ENCODE measurements at regions not wholly inside any gene's neighbourhood (a gene's known extent, or its start where the extent isn't known, plus 50 kb on each side); places are given as distances from the start of the nearest gene placed in this dataset.

DNA sequence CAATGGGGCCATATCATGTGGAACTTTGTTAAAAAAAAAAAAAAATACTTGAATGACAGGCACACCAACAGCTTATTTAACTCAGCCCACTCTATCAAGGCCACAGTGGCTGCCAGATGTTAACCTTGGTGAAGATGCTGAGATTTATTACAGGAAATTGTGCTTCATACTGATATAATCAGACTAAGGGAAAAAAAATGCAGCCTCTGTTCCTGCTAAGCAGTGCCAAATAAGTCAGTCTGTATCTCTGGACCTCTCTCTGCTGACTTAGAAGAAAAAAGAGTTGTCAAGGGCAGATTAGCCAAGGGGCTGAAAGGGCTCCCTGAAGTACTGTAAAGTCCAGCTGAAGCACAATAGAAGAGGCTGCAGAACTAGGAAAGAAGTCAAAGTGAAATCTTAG lies 677.7 kb upstream of the HTR2C start:
- TF ChIP-seq ZFP3 (CRISPR knock-in tag; IDR thresholded peaks at IDR 0.05) (no peak), SNAI2 (CRISPR knock-in tag; IDR thresholded peaks at IDR 0.05) (no peak), ZNF8 (CRISPR knock-in tag; IDR thresholded peaks at IDR 0.05) (no peak), ZNF70 (CRISPR knock-in tag; IDR thresholded peaks at IDR 0.05) (no peak), ZNF565 (CRISPR knock-in tag; conservative IDR thresholded peaks at IDR 0.05; ENCODE audit: low read depth) (no peak), PPARA (CRISPR knock-in tag; IDR thresholded peaks at IDR 0.05; ENCODE audit: borderline replicate concordance) (no peak), ZC3H10 (CRISPR knock-in tag; IDR thresholded peaks at IDR 0.05) (no peak), TOX (CRISPR knock-in tag; IDR thresholded peaks at IDR 0.05; ENCODE audit: borderline replicate concordance) (no peak), CSDC2 (CRISPR knock-in tag; IDR thresholded peaks at IDR 0.05) (no peak), ZFP30 (CRISPR knock-in tag; IDR thresholded peaks at IDR 0.05) (no peak), PATZ1 (CRISPR knock-in tag; IDR thresholded peaks at IDR 0.05; ENCODE audit: borderline replicate concordance) (no peak), OSR1 (CRISPR knock-in tag; IDR thresholded peaks at IDR 0.05) (no peak), RARB (CRISPR knock-in tag; IDR thresholded peaks at IDR 0.05) (no peak), TCF4 (CRISPR knock-in tag; IDR thresholded peaks at IDR 0.05; ENCODE audit: borderline replicate concordance) (no peak), ISL1 (CRISPR knock-in tag; IDR thresholded peaks at IDR 0.05) (no peak), TSHZ2 (CRISPR knock-in tag; IDR thresholded peaks at IDR 0.05) (no peak)
- TF ChIP-seq, protein P1, sequence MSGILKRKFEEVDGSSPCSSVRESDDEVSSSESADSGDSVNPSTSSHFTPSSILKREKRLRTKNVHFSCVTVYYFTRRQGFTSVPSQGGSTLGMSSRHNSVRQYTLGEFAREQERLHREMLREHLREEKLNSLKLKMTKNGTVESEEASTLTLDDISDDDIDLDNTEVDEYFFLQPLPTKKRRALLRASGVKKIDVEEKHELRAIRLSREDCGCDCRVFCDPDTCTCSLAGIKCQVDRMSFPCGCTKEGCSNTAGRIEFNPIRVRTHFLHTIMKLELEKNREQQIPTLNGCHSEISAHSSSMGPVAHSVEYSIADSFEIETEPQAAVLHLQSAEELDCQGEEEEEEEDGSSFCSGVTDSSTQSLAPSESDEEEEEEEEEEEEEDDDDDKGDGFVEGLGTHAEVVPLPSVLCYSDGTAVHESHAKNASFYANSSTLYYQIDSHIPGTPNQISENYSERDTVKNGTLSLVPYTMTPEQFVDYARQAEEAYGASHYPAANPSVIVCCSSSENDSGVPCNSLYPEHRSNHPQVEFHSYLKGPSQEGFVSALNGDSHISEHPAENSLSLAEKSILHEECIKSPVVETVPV (CRISPR knock-in tag; IDR thresholded peaks at IDR 0.05), result no peak
- TF ChIP-seq, protein P2, sequence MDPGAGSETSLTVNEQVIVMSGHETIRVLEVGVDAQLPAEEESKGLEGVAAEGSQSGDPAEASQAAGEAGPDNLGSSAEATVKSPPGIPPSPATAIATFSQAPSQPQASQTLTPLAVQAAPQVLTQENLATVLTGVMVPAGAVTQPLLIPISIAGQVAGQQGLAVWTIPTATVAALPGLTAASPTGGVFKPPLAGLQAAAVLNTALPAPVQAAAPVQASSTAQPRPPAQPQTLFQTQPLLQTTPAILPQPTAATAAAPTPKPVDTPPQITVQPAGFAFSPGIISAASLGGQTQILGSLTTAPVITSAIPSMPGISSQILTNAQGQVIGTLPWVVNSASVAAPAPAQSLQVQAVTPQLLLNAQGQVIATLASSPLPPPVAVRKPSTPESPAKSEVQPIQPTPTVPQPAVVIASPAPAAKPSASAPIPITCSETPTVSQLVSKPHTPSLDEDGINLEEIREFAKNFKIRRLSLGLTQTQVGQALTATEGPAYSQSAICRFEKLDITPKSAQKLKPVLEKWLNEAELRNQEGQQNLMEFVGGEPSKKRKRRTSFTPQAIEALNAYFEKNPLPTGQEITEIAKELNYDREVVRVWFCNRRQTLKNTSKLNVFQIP (CRISPR knock-in tag; IDR thresholded peaks at IDR 0.05; ENCODE audit: borderline replicate concordance, low read depth), result no peak
- TF ChIP-seq, protein P3, sequence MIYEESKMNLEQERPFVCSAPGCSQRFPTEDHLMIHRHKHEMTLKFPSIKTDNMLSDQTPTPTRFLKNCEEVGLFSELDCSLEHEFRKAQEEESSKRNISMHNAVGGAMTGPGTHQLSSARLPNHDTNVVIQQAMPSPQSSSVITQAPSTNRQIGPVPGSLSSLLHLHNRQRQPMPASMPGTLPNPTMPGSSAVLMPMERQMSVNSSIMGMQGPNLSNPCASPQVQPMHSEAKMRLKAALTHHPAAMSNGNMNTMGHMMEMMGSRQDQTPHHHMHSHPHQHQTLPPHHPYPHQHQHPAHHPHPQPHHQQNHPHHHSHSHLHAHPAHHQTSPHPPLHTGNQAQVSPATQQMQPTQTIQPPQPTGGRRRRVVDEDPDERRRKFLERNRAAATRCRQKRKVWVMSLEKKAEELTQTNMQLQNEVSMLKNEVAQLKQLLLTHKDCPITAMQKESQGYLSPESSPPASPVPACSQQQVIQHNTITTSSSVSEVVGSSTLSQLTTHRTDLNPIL (CRISPR knock-in tag; IDR thresholded peaks at IDR 0.05; ENCODE audit: low read depth), result no peak
- no peak for ATAC-seq

DNA sequence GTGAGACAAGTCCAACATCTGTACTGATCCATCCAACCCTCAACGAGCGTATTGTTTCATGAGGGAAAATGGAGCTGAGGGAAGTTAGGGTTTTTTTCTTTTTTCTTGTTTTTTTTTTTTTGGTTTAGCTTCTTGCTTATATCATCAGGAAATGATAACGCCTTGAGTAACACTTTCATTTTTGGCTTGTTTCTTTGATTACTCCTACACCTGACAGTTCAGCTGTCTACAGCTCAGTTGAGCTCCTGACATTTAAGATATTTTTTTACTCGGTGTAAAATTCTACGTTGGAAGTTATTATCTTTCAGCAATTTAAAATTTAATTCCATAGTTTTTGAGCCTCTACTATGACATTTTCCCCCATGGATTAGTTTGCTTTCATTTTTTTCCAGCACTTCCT lies 691.0 kb upstream of the HTR2C start:
- no peak for ATAC-seq
- TF ChIP-seq, protein P1 (CRISPR knock-in tag; IDR thresholded peaks at IDR 0.05), result no peak
- TF ChIP-seq RARB (CRISPR knock-in tag; IDR thresholded peaks at IDR 0.05) (no peak), ZC3H10 (CRISPR knock-in tag; IDR thresholded peaks at IDR 0.05) (no peak)

- no peak for ATAC-seq
- TF ChIP-seq, protein P1 (CRISPR knock-in tag; IDR thresholded peaks at IDR 0.05), result no peak
- TF ChIP-seq TSHZ2 (CRISPR knock-in tag; IDR thresholded peaks at IDR 0.05), result no peak
- TF ChIP-seq PPARA (CRISPR knock-in tag; IDR thresholded peaks at IDR 0.05; ENCODE audit: borderline replicate concordance), result no peak
- TF ChIP-seq, protein P2 (CRISPR knock-in tag; IDR thresholded peaks at IDR 0.05; ENCODE audit: borderline replicate concordance, low read depth), result no peak
- no peak for TF ChIP-seq ZFP30 (CRISPR knock-in tag; IDR thresholded peaks at IDR 0.05)
- TF ChIP-seq SNAI2 (CRISPR knock-in tag; IDR thresholded peaks at IDR 0.05), result no peak
- no peak for TF ChIP-seq TCF4 (CRISPR knock-in tag; IDR thresholded peaks at IDR 0.05; ENCODE audit: borderline replicate concordance)
- no peak for TF ChIP-seq ZNF8 (CRISPR knock-in tag; IDR thresholded peaks at IDR 0.05)
- no peak for TF ChIP-seq ZNF70 (CRISPR knock-in tag; IDR thresholded peaks at IDR 0.05)
Observed at GRCh38 chrX:113892401-113892800, 691.5 kb upstream of the HTR2C start.

Measured in SK-N-SH treated with all-trans-retinoic acid at 6 μM for 48 hours (cell line).